Sigmoid colon (tissue), 3 donors: ENCODE measurements at regions not wholly inside any gene's neighbourhood (a gene's known extent, or its start where the extent isn't known, plus 50 kb on each side); places are given as distances from the start of the nearest gene placed in this dataset.
"Not testable (repeated sequence)": the region's sequence is repeated elsewhere in the genome, so short reads cannot be mapped to it uniquely, and the experiment has no call there.

Experiments
- CTCF ChIP-seq, 4 experiments: fragments of 450-650 bp in 3 of 4; fragments of 200-600 bp in 1 of 4; IDR thresholded peaks; one replicate each; pipeline ENCODE4 v1.5.1; 2016 to 2019; ENCODE audit warnings: antibody characterized with exemption in 4 of 4, mild to moderate bottlenecking in 3 of 4, moderate library complexity in 2 of 4
- POLR2A ChIP-seq, 2 donors: fragments of 450-650 bp; IDR thresholded peaks; one replicate each; pipeline ENCODE4 v1.6.1; 2016; ENCODE audit warnings: antibody characterized with exemption in 2 of 2, mild to moderate bottlenecking in 2 of 2, moderate library complexity in 2 of 2

DNA sequence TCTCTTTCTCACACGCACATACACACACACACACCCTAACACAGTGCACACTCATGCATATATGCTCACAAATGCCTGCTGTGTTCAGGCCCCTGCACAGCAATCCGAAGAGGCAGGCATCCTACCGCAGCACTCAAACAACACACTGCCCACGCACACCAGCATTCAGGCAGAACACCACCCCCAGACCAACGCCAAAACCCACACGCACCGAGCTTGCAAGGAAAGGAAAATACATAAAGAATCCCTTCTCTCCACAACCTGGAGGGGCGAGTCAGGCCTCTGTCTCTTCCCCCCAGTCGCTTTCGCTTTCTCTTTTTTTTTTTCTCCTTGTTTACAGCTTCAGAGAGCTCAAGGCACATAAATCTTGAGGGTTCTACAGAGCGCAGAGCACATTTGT lies 968.4 kb upstream of the DEFB115 start:
- not testable (repeated sequence) for TF ChIP-seq CTCF, POLR2A (IDR thresholded peaks at IDR 0.05)
